B cell (primary cell): ENCODE measurements at regions not wholly inside any gene's neighbourhood (a gene's known extent, or its start where the extent isn't known, plus 50 kb on each side); places are given as distances from the start of the nearest gene placed in this dataset.

Source experiments
- ATAC-seq: fragments of 200-7000 bp; cut with Tn5 transposase; one replicate; pipeline ENCODE4 v1.10.0; 2021; ENCODE audit warnings: low read depth, mild to moderate bottlenecking, moderate number of reproducible peaks, moderate library complexity
- CTCF ChIA-PET: fragments of 350-600 bp; sonication (Branson Sonifier 250); formaldehyde crosslinking; loops from one replicate; lab custom pipeline; 2021; ENCODE audit warnings: antibody characterized with exemption, inconsistent platforms; lab: Charles Lee
- POLR2A ChIA-PET: fragments of 350-600 bp; sonication (Branson Sonifier 250); formaldehyde crosslinking; loops from one replicate; lab custom pipeline; 2021; ENCODE audit warnings: antibody characterized with exemption; lab: Charles Lee
- DNase-seq: peaks from one replicate; pipeline ENCODE4 v3.0.0; 2013
- H2AFZ ChIP-seq: 2 replicates; pipeline ENCODE4 v1.6.1; 2012; ENCODE audit warnings: mild to moderate bottlenecking, low read depth, low read length; ENCODE audit not compliant: insufficient read depth, poor library complexity, severe bottlenecking
- H3K27ac ChIP-seq, 2 donors: 1 replicate in 1 of 2; 2 replicates in 1 of 2; pipeline ENCODE4 v1.5.1; 2012 to 2013; ENCODE audit warnings: low read length in 2 of 2, mild to moderate bottlenecking in 2 of 2, moderate library complexity in 1 of 2
- H3K27me3 ChIP-seq, 4 experiments: fragments of 200-600 bp in 1 of 4; sonication (generic) in 1 of 4; replicated peaks in 1 of 4; 1 replicate in 2 of 4; 2 replicates in 2 of 4; pipeline versions ENCODE4 v1.6.1 to v1.7.0; 2013 to 2016; ENCODE audit warnings: low read length in 3 of 4, mild to moderate bottlenecking in 2 of 4, mixed read lengths in 1 of 4, moderate library complexity in 1 of 4; ENCODE audit not compliant: insufficient read depth in 4 of 4, control insufficient read depth in 3 of 4; ENCODE audit errors: control extremely low read depth in 1 of 4
- H3K36me3 ChIP-seq, 2 experiments: replicated peaks in 1 of 2; 1 replicate in 1 of 2; 2 replicates in 1 of 2; pipeline versions ENCODE4 v1.6.1 to v1.7.1; 2013; ENCODE audit warnings: low read length in 1 of 2; ENCODE audit not compliant: insufficient read depth in 2 of 2, control insufficient read depth in 1 of 2; ENCODE audit errors: control extremely low read depth in 1 of 2, extremely low read depth in 1 of 2
- H3K4me1 ChIP-seq, 2 donors: fragments of 200-600 bp in 1 of 2; sonication (generic) in 1 of 2; 1 replicate in 1 of 2; 2 replicates in 1 of 2; pipeline versions ENCODE4 v1.5.1 to v1.6.1; 2013 to 2017; ENCODE audit warnings: low read length in 2 of 2; ENCODE audit not compliant: control insufficient read depth in 2 of 2, insufficient read depth in 2 of 2
- H3K4me2 ChIP-seq: replicated peaks from 2 replicates; pipeline ENCODE3; 2012; ENCODE audit warnings: mild to moderate bottlenecking, low read depth, low read length; ENCODE audit not compliant: poor library complexity, severe bottlenecking
- H3K4me3 ChIP-seq, 5 experiments: fragments of 200-600 bp in 1 of 5; sonication (generic) in 1 of 5; 1 replicate in 3 of 5; 2 replicates in 2 of 5; pipeline versions ENCODE4 v1.5.1 to v1.7.0; 2011 to 2016; ENCODE audit warnings: low read length in 4 of 5, mild to moderate bottlenecking in 4 of 5, low read depth in 2 of 5, control low read depth in 1 of 5, moderate library complexity in 1 of 5; ENCODE audit not compliant: insufficient read depth in 1 of 5; ENCODE audit errors: control extremely low read depth in 1 of 5, extremely low read depth in 1 of 5
- H3K79me2 ChIP-seq: fragments of 200-600 bp; sonication (generic); one replicate; pipeline ENCODE4 v1.6.0; 2016; ENCODE audit warnings: low read length; ENCODE audit not compliant: control insufficient read depth, insufficient read depth
- H3K9ac ChIP-seq: fragments of 200-600 bp; sonication (generic); 2 replicates; pipeline ENCODE4 v1.6.1; 2017; ENCODE audit warnings: mild to moderate bottlenecking, low read length, moderate library complexity
- H3K9me3 ChIP-seq, 3 donors: one replicate each; pipeline versions ENCODE4 v1.6.1 to v1.7.1; 2013; ENCODE audit warnings: low read length in 2 of 3; ENCODE audit not compliant: control insufficient read depth in 2 of 3, insufficient read depth in 1 of 3; ENCODE audit errors: control extremely low read depth in 1 of 3
- H4K20me1 ChIP-seq: 2 replicates; pipeline ENCODE4 v1.6.0; 2012; ENCODE audit warnings: mild to moderate bottlenecking, low read length; ENCODE audit not compliant: insufficient read depth, control insufficient read depth, poor library complexity, severe bottlenecking
- H3K27ac Mint-ChIP-seq: one replicate; pipeline ENCODE4 v1.8.0; 2021; ENCODE audit warnings: mixed read lengths
- H3K27me3 Mint-ChIP-seq: one replicate; pipeline ENCODE4 v1.8.0; 2021; ENCODE audit warnings: mixed read lengths
- H3K4me1 Mint-ChIP-seq: one replicate; pipeline ENCODE4 v1.8.0; 2021; ENCODE audit warnings: mixed read lengths
- H3K4me3 Mint-ChIP-seq: one replicate; pipeline ENCODE4 v1.8.0; 2021; ENCODE audit warnings: mixed read lengths
- H3K9me3 Mint-ChIP-seq: one replicate; pipeline ENCODE4 v1.8.0; 2022; ENCODE audit warnings: mixed read lengths; ENCODE audit not compliant: insufficient read depth
- CTCF ChIP-seq: fragments of 200-600 bp; IDR thresholded peaks from one replicate; pipeline ENCODE4 v1.8.0; 2022; ENCODE audit warnings: antibody characterized with exemption, mild to moderate bottlenecking
- EZH2 ChIP-seq: IDR thresholded peaks from 2 replicates; pipeline ENCODE4 v1.6.1; 2012; ENCODE audit warnings: borderline replicate concordance, low read depth, mild to moderate bottlenecking, moderate library complexity, low read length; ENCODE audit not compliant: insufficient read depth, poor library complexity, severe bottlenecking
- WGBS: methylation state at CpG from one replicate; pipeline ENCODE4 v1.1.5; 2013; ENCODE audit warnings: missing lambda C conversion rate; ENCODE audit not compliant: insufficient coverage; 5-methylcytosine and 5-hydroxymethylcytosine counted together
- intact Hi-C: fragments of 100-400 bp; cut with micrococcal nuclease; formaldehyde crosslinking; loops from one replicate; pipeline ENCODE4 v1.10.0; 2022

DNA sequence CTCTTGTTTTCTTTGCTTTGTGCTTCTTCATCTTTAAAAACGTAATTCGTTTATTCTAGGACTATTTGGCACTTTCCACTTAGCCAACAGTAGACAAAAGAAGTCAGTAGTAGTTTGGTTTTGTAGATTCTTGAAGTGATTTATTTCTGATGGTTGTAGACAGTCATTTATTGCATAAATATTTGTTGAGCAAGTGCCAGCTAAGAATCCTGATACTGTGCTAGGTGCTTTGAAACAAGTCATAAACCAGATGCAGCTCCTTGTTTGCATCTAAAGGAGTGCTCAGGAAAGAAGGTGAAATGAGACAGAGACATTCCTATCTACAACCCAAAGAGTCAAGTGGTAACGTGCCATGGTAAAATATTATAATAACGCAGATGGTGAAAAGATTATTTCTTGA, 469.1 kb downstream of the GJA1 start:
- Histone ChIP-seq H3K79me2 (no peaks in the 10 kb centered on the region), H3K27ac (no peak overlapping the region), H3K9me3 (no peaks in the 10 kb centered on the region), H3K4me1 (no peaks in the 10 kb centered on the region), H3K36me3 (no peaks in the 10 kb centered on the region), H3K4me3 (no peak overlapping the region), H4K20me1 (no peaks in the 10 kb centered on the region), H3K4me2 (no peak overlapping the region), H3K27me3 (no peaks in the 10 kb centered on the region), H3K9ac (no peak overlapping the region), H2AFZ (no peak overlapping the region)
- POLR2A ChIA-PET: no interaction called here
- Mint-ChIP-seq H3K27ac (no peak overlapping the region), H3K4me3 (no peak overlapping the region), H3K9me3 (no peaks in the 10 kb centered on the region), H3K4me1 (no peaks in the 10 kb centered on the region), H3K27me3 (no peaks in the 10 kb centered on the region)
- ATAC-seq (no peak), DNase-seq (no peak)
- CTCF ChIA-PET: no interaction called here
- TF ChIP-seq EZH2 (no peak), CTCF (no peak)
- intact Hi-C loops: no loop called here
- WGBS: no CpG with 5 or more reads among the region's 4 CpGs

DNA sequence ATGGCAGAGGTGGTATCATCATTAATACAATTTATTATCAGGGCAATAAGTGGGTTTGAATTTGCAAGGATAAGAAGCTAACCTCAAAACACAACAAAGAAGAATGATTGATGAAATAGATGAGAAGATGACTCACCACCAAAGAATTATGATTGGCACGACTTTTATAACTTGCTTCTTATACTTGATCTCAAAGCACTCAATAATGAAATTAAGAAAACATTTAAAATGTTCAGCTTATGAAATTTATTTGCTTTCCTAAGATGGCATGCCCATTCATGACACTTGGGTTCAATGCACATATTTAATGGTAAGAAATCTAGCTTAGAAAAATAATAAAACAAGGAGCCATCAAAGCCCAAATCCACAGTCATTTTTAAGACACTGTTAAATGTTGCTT, 477.5 kb downstream of the GJA1 start:
- ChIA-PET POLR2A (no interaction called here), CTCF (no interaction called here)
- H3K36me3 ChIP-seq: no peaks in the 10 kb centered on the region
- no peak overlapping the region for H3K27ac ChIP-seq
- no peak overlapping the region for H3K9ac ChIP-seq
- H3K27me3 ChIP-seq: no peaks in the 10 kb centered on the region
- Mint-ChIP-seq H3K4me3 (no peak overlapping the region), H3K4me1 (no peaks in the 10 kb centered on the region), H3K9me3 (peaks cover 3% of the 10 kb centered on the region), H3K27ac (no peak overlapping the region), H3K27me3 (no peaks in the 10 kb centered on the region)
- H3K4me2 ChIP-seq: no peak overlapping the region
- H3K79me2 ChIP-seq: no peaks in the 10 kb centered on the region
- no peak overlapping the region for H2AFZ ChIP-seq
- H4K20me1 ChIP-seq: no peaks in the 10 kb centered on the region
- no peaks in the 10 kb centered on the region for H3K4me1 ChIP-seq
- no CpG with 5 or more reads among the region's 1 CpG for WGBS
- ATAC-seq (no peak), DNase-seq (no peak)
- H3K9me3 ChIP-seq: peaks cover 0 to 6% (median 0%) of the 10 kb centered on the region in 3 donors
- no peak overlapping the region for H3K4me3 ChIP-seq
- TF ChIP-seq CTCF (no peak), EZH2 (no peak)
- intact Hi-C loops: no loop called here
